ENCODE measurements at regions not wholly inside any gene's neighbourhood (a gene's known extent, or its start where the extent isn't known, plus 50 kb on each side); places are given as distances from the start of the nearest gene placed in this dataset.

DNA sequence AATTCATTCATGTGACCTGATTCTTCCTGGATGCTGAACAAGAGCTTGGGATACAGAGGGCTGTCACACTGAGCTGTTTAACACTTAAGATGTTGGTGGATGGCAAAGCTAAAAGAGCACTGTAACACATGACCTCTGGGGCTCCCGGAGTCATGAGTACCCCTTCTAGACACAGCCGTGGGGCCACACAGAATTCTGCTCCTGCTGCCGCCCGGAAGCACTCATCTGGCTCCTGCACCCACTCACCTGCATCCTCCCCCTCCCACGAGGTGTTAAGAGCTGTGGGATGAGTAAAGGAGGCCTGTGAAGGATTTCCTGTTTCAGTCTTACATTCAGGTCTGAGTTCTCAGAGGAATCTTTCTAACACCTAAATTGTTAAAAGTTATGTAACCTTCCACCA is 78.0 kb upstream of the SSTR1 start:
- no peaks in the 10 kb centered on the region for H3K4me1 ChIP-seq
- TF ChIP-seq EZH2phosphoT487 (IDR thresholded peaks at IDR 0.05) (no peak), CTCF (IDR thresholded peaks at IDR 0.05) (no peak), EZH2 (IDR thresholded peaks at IDR 0.05) (no peak)
- no peak overlapping the region for H2AFZ ChIP-seq (replicated peaks)
- H3K9ac ChIP-seq: no peak overlapping the region
- no peaks in the 10 kb centered on the region for H3K9me3 Mint-ChIP-seq
- no peaks in the 10 kb centered on the region for H3K79me2 ChIP-seq (ENCODE audit: low read depth)
- no peaks in the 10 kb centered on the region for H3K27me3 ChIP-seq
- no peaks in the 10 kb centered on the region for H3K4me1 Mint-ChIP-seq
- no peak overlapping the region for H3K27ac ChIP-seq
- H3K9me3 ChIP-seq (ENCODE audit: low read depth): no peaks in the 10 kb centered on the region
- H3K36me3 Mint-ChIP-seq: no peaks in the 10 kb centered on the region
- H3K27ac Mint-ChIP-seq: no peak overlapping the region
- H3K27me3 Mint-ChIP-seq (ENCODE audit: insufficient read depth, low read depth): peaks cover 7% of the 10 kb centered on the region
- no peak for DNase-seq (ENCODE audit: low spot score)
- H3F3A ChIP-seq (ENCODE audit: low read depth): no peaks in the 10 kb centered on the region
- H3K4me3 Mint-ChIP-seq: no peak overlapping the region
- no peaks in the 10 kb centered on the region for H4K20me1 ChIP-seq (ENCODE audit: low read depth)
- no peaks in the 10 kb centered on the region for H3K36me3 ChIP-seq
- no peak overlapping the region for H3K4me3 ChIP-seq
- H3K4me2 ChIP-seq: no peak overlapping the region

GRCh38 chr14:38134416-38135030 is 73.2 kb upstream of the SSTR1 start:
- Mint-ChIP-seq H3K36me3 (no peaks in the 10 kb centered on the region), H3K27me3 (ENCODE audit: insufficient read depth, low read depth) (no peaks in the 10 kb centered on the region), H3K27ac (no peak overlapping the region), H3K4me1 (no peaks in the 10 kb centered on the region), H3K9me3 (no peaks in the 10 kb centered on the region), H3K4me3 (no peak overlapping the region)
- Histone ChIP-seq H3F3A (ENCODE audit: low read depth) (no peaks in the 10 kb centered on the region), H3K27ac (no peak overlapping the region), H3K4me1 (no peaks in the 10 kb centered on the region), H3K4me3 (no peak overlapping the region), H3K4me2 (no peak overlapping the region), H3K79me2 (ENCODE audit: low read depth) (no peaks in the 10 kb centered on the region), H2AFZ (replicated peaks) (no peak overlapping the region), H3K9me3 (ENCODE audit: low read depth) (no peaks in the 10 kb centered on the region), H4K20me1 (ENCODE audit: low read depth) (no peaks in the 10 kb centered on the region), H3K36me3 (no peaks in the 10 kb centered on the region), H3K27me3 (no peaks in the 10 kb centered on the region), H3K9ac (no peak overlapping the region)
- TF ChIP-seq EZH2phosphoT487 (IDR thresholded peaks at IDR 0.05) (no peak), EZH2 (IDR thresholded peaks at IDR 0.05) (no peak), CTCF (IDR thresholded peaks at IDR 0.05) (no peak)
- DNase-seq (ENCODE audit: low spot score): no peak

DNA sequence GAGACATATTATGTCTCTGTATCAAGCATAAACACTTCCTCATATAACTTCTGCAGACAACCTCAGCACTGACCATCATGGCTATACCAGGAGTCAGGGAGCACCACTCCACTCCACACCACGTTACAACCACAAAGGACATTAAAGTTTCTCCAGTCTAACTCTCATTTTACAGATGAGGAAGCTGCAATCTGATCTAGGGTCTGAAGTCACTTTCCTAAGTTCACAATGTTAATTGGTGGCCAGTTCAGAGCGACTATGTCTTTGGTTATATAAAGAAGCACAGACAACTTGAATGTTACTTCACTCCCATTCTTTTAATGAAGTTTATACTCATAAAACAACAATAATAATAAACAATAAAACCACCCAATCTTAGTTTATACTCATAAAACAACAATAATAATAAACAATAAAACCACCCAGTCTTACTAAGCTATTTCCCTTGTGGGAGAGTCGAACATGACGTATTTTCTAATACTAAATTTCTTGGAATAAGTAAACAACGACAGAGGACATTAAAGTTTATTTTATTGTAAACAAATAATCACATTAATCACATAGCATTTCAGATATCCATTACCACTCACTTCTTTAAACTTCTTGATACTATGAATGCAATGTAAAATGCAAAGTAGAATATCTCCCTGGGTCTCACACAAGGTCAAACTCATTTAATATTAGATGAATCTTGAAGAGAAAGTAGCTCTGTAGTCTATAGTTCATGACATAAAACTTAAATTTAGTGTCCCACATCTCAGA is 72.4 kb upstream of the SSTR1 start:
- Mint-ChIP-seq H3K4me3 (no peak overlapping the region), H3K4me1 (no peaks in the 10 kb centered on the region), H3K27me3 (ENCODE audit: insufficient read depth, low read depth) (no peaks in the 10 kb centered on the region), H3K9me3 (no peaks in the 10 kb centered on the region), H3K36me3 (no peaks in the 10 kb centered on the region), H3K27ac (no peak overlapping the region)
- Histone ChIP-seq H3K9me3 (ENCODE audit: low read depth) (no peaks in the 10 kb centered on the region), H3K36me3 (no peaks in the 10 kb centered on the region), H3K27ac (no peak overlapping the region), H3K9ac (no peak overlapping the region), H3K79me2 (ENCODE audit: low read depth) (no peaks in the 10 kb centered on the region), H2AFZ (replicated peaks) (no peak overlapping the region), H3K4me2 (no peak overlapping the region), H3K4me1 (no peaks in the 10 kb centered on the region), H4K20me1 (ENCODE audit: low read depth) (no peaks in the 10 kb centered on the region), H3K27me3 (no peaks in the 10 kb centered on the region), H3F3A (ENCODE audit: low read depth) (no peaks in the 10 kb centered on the region), H3K4me3 (no peak overlapping the region)
- TF ChIP-seq CTCF (IDR thresholded peaks at IDR 0.05) (no peak), EZH2phosphoT487 (IDR thresholded peaks at IDR 0.05) (no peak), EZH2 (IDR thresholded peaks at IDR 0.05) (no peak)
- DNase-seq (ENCODE audit: low spot score): no peak
